ENCODE measurements at regions not wholly inside any gene's neighbourhood (a gene's known extent, or its start where the extent isn't known, plus 50 kb on each side); places are given as distances from the start of the nearest gene placed in this dataset.

GRCh38 chr6:65814071-65814470, 107.0 kb upstream of the EYS start:
- no peak for DNase-seq (ENCODE audit: low read depth)

GRCh38 chr6:65803186-65803585, 96.2 kb upstream of the EYS start:
- DNase-seq (ENCODE audit: low read depth) = no peak

GRCh38 chr6:65799389-65799788, 92.4 kb upstream of the EYS start:
- no peak for DNase-seq (ENCODE audit: low read depth)

GRCh38 chr6:65798280-65799014, 91.4 kb upstream of the EYS start:
- DNase-seq (ENCODE audit: low read depth) = no peak

- DNase-seq (ENCODE audit: low read depth) = no peak
Measured at GRCh38 chr6:65790666-65791065, 83.6 kb upstream of the EYS start.

- DNase-seq (ENCODE audit: low read depth) = no peak
Measured at GRCh38 chr6:65787787-65788186, 80.8 kb upstream of the EYS start.

- no peak for DNase-seq (ENCODE audit: low read depth)
Measured at GRCh38 chr6:65786815-65787214, 79.8 kb upstream of the EYS start.

GRCh38 chr6:65780691-65781090, 73.7 kb upstream of the EYS start:
- no peak for DNase-seq (ENCODE audit: low read depth)

- no peak for DNase-seq (ENCODE audit: low read depth)
Measured at GRCh38 chr6:65776332-65776731, 69.3 kb upstream of the EYS start.

GRCh38 chr6:65771946-65772345, 64.9 kb upstream of the EYS start:
- DNase-seq (ENCODE audit: low read depth) = no peak

- DNase-seq (ENCODE audit: low read depth) = no peak
Measured at GRCh38 chr6:65761890-65762289, 54.9 kb upstream of the EYS start.

- DNase-seq (ENCODE audit: low read depth) = no peak
Measured at GRCh38 chr6:65760285-65760684, 53.3 kb upstream of the EYS start.
